T47D (cell line): ENCODE measurements at regions not wholly inside any gene's neighbourhood (a gene's known extent, or its start where the extent isn't known, plus 50 kb on each side); places are given as distances from the start of the nearest gene placed in this dataset.
"Not testable (repeated sequence)": the region's sequence is repeated elsewhere in the genome, so short reads cannot be mapped to it uniquely, and the experiment has no call there.

Experiments
- DNase-seq, 2 experiments: peaks; one replicate each; pipeline versions ENCODE4 v3.0.0 to v3.0.0-alpha.2; 2011 to 2012; ENCODE audit warnings: low read depth in 1 of 2, low spot score in 1 of 2
- JUND ChIP-seq: IDR thresholded peaks from 2 replicates; pipeline ENCODE4 v1.6.1; 2012; ENCODE audit warnings: low read depth
- in situ Hi-C: cut with HindIII; loops from 2 replicates; pipeline ENCODE4 v1.10.0; 2016; ENCODE audit warnings: low sequenced_read_pairs, low pct_unique_long_range_greater_than_20kb

DNA sequence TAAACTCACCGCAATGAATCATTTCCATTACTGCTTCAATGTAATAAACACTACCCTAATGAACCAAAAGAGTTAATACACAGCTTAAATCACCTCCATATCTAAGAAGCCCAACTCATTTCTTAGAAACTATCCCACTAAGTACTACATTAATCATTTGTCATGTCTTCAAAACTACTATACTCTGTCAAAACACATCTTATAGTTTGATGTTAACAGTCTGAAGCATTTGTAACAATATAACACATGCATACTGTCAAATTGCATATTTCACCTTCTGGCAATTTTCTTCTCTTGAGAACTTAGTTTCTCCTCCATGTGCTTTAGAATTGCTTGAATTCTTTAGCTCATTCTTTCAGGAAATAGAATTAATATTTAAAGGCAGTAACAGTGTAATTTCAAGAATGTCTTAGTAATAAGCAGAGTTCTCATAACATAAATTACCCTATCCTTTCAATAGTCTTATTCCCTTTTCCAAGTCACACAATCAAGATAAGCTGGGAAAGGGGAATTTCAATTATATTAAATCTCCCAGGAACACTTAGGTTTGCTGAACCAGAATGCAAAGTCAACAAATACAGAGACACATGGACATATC is 199.7 kb downstream of the ATPSCKMT start:
- DNase-seq, result no peak
- in situ Hi-C loops, result no loop called here
- no peak for TF ChIP-seq JUND

DNA sequence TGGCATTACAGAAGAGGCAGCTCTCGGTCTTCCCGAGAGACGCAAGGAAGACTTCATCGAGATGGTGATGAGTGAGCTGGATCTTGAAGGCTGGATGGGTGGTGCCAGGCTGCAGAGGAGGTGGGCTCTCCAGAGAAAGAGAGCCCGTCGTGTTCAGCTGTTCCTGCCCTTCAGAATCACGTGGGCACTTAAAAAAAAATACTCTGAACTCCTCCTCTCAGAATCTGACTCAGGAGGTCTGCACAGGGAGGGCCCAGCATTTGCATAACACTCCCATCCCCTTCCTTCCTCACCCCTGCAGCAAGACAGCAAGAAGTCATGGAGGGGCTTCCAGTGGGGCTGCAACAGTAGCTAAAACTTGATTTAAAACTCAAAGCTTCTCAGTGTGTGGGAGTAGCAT is 203.0 kb downstream of the ATPSCKMT start:
- in situ Hi-C loops, result no loop called here
- DNase-seq, result no peak
- no peak for TF ChIP-seq JUND

DNA sequence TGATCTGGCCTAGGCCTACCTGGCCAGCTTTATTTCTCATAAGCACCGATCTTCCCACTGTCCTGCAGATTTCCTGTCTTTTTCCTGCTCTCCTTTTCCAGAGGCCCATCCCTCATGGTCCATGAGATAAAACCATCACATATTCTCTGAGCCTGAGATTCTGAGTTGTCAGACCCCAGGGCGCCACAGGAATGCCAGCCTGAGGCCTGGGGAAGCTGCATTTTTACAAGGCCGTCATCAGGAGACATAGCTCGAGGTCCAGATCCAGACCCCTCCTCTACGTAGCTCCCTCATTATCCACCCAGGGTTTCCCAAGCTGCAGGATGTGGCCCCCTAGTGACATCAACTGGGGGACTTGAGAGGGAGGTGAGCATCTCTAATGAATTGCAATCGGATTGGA is 204.3 kb downstream of the ATPSCKMT start:
- in situ Hi-C loops, result no loop called here
- no peak for TF ChIP-seq JUND
- no peak for DNase-seq

DNA sequence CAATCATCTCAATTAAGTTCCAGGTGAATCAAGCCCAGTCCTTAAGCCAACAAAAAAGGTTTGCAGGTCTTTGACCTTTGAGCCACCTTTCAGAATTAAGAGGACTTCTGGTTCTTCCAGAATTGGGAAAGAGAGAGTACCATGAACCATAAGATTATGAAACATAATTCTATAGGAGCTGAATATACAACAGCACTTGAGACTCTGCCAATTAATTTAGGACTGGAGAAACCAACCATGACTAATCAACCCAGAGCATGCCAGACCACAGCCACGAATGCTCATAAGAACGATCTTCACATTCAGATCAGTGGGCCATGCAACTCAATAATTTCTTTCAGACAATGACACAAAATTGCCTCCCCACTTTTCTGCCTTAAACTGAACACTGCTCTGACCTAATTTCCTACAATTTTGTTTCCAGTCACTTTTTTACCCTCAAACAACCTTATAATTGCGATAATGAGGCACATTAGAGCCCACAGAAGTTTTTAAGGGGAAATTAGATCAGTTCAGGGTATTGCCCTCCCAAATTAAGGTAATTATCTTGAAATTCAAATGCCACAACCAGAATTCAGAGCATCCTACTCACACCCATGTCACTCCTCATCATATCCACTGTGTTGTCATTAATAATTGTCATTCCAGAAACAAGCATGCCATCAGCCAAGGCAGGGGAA is 213.4 kb downstream of the ATPSCKMT start:
- DNase-seq, result no peak
- TF ChIP-seq JUND, result no peak
- in situ Hi-C loops, result no loop called here

DNA sequence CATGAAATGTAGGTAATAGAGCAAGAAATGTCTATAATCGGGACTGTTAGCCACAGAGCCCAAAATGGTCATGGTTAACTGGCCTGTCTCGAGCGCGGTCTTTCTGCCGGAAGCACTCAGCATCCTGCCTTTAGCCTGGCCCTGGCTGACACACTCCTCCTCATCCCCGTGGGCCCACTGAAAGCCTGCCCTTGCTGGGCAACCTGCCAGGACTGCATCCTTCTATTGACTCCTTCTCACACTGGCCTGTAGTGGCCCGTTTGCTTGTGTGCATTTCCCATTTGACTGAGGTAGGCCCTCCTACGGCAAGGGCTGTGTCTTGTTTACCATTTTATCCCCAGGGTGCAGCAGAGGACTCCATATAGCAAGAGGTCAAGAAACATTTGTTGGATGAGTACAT is 215.7 kb downstream of the ATPSCKMT start:
- in situ Hi-C loops, result no loop called here
- no peak for DNase-seq
- TF ChIP-seq JUND, result no peak

DNA sequence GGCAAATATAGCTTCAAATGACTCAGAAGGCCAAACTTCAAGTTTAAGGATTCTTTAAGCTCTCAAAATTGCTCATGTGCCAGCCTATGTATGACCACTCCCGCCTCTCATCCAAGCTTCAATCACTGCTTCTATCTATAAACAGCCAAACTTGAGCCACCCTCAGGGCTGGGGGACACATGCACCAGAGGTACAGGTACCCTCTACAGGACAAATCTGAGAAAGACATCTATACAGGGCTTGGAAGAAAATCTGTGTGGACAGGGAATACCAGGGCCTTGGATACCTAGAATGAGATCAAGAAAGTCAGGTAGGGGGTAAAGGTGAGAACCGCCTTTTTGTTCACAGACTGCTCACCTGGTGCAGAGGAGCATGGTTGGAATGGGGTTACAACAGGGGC is 217.9 kb downstream of the ATPSCKMT start:
- in situ Hi-C loops, result no loop called here
- TF ChIP-seq JUND, result no peak
- DNase-seq, result no peak

DNA sequence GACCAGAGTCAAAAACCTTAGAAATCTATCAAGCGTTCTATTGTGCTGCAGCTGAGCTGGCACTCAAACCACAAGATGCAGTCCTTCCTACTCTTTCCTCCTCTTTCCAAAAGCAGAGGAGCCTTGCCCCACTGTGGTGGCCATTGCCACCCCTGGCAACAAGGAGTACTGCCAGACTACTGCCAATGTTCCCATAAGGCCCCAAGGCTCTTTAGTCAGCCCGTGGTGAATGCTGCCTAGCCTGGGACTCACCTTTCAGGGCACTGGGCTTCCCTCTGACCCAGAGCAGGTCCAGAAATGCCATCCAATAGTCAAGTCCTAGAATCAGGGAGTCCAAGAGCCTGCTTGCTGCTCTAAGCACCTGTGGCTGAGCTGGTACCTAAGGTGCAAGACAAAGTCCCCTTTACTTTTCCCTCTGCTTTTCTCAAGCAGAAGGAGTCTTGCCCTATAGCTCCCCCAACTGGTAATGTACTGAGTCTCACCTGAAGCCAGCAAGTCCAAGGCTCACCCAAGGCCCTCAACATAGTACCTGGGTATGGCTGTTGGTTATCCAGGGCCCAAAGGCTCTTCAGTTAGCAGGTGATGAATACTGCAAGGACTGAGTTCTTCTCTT is 219.4 kb downstream of the ATPSCKMT start:
- TF ChIP-seq JUND, result no peak
- no peak for DNase-seq
- in situ Hi-C loops, result no loop called here

DNA sequence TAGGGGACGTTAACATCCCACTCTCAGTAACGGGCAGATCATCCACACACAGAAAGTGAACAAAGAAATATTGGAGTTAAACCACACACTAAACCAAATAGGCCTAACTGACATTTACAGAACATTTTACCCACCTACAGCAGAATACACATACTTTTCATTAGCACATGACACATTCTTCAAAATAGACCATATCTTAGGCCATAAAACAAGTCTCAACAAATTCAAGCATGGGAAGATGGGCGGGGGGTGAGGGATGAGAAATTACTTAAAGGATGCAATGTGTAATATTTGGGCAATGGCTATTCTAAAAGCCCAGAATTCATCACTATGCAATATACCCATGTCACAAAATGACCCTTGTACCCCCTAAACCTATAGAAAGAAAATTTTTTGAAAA is 226.2 kb downstream of the ATPSCKMT start:
- in situ Hi-C loops, result no loop called here
- no peak for TF ChIP-seq JUND

DNA sequence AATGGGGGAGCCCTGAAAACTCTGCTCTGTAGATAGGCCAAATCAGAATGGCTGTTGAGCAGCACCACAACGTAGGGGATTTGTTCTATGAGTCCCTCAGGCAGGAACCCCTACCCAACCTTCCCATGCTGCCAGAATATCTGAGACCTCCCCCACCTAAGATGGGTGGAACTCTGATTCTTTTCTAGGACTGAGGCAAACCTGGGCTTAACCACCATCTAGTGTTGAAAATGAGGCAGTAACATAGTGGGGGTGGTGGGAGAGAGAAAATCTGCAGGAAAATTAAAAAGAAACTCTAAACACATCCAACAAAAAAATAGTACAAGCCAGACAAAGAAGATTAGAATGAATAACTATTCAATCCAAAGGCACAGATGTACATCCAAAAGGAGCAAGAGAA is 228.4 kb downstream of the ATPSCKMT start:
- DNase-seq, result no peak
- in situ Hi-C loops, result no loop called here
- TF ChIP-seq JUND, result no peak

More for the DNA sequence above, 226.2 kb downstream of the ATPSCKMT start:
- no peak for DNase-seq

DNA sequence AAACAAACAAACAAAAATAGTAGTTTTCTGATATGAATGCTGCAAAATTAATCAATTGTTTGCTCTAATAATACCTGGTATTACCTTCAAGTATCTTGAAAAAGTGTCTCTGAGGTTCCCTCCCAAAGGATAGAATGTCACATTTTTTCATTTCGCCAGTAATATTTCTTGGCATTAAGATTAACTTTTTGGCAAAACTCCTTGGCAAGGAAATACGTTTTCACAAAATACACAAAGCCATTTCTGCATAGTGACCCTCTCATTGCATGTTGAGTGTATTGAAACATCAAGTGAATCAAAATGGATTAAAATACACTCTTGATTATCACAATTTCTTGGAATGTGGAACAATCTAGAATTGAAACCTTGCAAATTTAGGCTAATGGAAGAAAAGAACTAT is 230.5 kb downstream of the ATPSCKMT start:
- no peak for DNase-seq
- in situ Hi-C loops, result no loop called here
- no peak for TF ChIP-seq JUND

DNA sequence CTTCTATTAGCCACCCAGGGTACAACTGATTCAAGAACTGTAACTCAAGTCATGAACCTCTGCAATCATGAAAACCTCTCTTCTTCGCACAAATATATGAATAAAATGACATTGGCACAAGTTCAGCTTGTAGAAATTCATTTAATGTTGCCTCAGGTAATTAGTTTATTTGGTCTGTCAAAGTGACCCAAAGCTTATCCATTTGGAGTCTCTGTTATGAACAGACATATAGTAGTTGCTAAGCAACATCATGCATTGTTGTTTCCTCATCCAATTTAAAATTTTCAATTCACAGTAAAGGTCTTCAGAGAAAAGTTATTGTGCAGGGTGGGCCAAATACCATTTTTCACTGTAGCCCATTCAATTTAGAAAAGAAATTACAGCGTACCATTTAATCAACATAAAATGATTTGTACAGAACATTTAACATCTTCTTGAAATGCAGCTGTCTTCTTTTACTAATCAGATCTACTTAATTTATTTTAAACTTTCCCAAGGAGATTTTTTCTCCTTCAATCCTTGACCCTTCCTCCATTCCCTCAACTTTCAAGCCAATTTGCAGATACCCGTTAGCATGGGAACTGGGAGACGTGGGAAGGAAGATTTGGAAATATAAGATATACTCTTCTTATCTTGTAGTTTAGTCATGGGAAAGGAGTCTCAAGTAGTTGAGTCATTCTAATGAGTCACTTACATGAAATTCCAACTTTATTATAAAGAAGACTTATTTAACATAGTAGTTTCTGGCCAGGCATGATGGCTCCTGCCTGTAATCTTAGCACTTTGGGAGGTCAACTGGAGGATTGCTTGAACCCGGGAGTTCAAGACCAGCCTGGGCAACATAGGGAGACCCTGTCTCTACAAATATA is 231.3 kb downstream of the ATPSCKMT start:
- DNase-seq, result no peak
- no peak for TF ChIP-seq JUND
- in situ Hi-C loops, result no loop called here

DNA sequence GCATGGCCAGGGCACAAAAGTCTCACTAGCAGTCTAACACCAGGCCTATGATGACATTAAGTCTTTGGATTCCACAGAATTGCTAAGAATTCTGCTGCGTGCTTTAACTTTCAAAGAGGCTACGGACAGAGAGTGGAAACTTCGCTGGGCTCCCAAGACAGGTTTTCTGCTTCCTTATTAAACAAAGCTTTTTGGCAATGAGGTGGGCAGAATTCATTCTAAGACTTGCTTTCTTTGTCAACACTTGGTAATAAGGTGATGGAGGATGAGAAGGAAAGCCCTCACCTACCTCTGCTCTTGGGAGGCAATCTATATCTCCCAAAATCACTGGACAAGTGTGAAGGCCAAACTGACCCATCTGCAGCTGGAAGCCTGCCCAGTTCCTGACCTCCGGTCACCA is 231.9 kb downstream of the ATPSCKMT start:
- in situ Hi-C loops, result no loop called here
- TF ChIP-seq JUND, result no peak
- no peak for DNase-seq

DNA sequence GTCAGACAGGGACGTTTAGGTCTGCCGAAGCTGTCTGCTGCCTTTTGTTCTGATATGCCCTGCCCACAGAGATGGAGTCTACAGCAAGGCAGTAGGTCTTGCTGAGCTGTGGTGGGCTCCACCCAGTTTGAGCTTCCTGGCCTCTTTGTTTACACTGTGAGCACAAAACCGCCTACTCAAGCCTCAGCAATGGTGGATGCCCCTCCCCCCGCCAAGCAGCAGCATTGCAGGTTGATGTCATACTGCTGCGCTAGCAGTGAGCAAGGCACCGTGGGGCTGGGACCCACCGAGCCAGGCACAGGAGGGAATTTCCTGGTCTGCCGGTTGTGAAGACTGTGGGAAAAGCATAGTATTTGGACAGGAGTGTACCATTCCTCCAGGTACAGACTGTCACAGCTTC is 233.1 kb downstream of the ATPSCKMT start:
- DNase-seq, in situ Hi-C loops: not testable (repeated sequence)

DNA sequence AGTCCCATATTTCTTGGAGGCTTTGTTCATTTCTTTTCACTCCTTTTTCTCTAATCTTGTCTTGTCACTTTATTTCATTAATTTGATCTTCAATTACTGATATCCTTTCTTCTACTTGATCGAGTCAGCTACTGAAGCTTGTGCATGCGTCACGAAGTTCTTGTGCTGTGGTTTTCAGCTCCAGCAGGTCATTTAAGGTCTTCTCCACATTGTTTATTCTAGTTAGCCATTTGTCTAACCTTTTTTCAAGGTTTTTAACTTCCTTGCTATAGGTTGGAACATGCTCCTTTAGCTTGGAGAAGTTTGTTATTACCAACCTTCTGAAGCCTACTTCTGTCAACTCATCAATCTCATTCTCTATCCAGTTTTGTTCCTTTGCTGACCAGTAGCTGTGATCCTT is 234.0 kb downstream of the ATPSCKMT start:
- DNase-seq, in situ Hi-C loops: not testable (repeated sequence)
